H9 (cell line): ENCODE measurements at regions not wholly inside any gene's neighbourhood (a gene's known extent, or its start where the extent isn't known, plus 50 kb on each side); places are given as distances from the start of the nearest gene placed in this dataset.

Source experiments
- DNase-seq: peaks from one replicate; pipeline ENCODE4 v3.0.0-alpha.2; 2017
- H2AFZ ChIP-seq: one replicate; pipeline ENCODE4 v1.6.1; 2013; ENCODE audit warnings: mild to moderate bottlenecking, low read length, control low read depth, moderate library complexity
- H2AK5ac ChIP-seq: 2 replicates; pipeline ENCODE4 v1.6.1; 2013; ENCODE audit warnings: low read length, control low read depth, mixed read lengths; ENCODE audit not compliant: insufficient read length
- H2BK120ac ChIP-seq: one replicate; pipeline ENCODE4 v1.6.1; 2013; ENCODE audit warnings: low read depth, mild to moderate bottlenecking, low read length, control low read depth, inconsistent platforms; ENCODE audit not compliant: poor library complexity, severe bottlenecking
- H2BK12ac ChIP-seq: 2 replicates; pipeline ENCODE4 v1.6.1; 2013; ENCODE audit warnings: low read length, control low read depth, mixed read lengths, low read depth; ENCODE audit not compliant: insufficient read length
- H2BK15ac ChIP-seq: 2 replicates; pipeline ENCODE4 v1.6.1; 2013; ENCODE audit warnings: low read depth, low read length, control low read depth
- H2BK20ac ChIP-seq: one replicate; pipeline ENCODE4 v1.6.1; 2013; ENCODE audit warnings: low read depth, mild to moderate bottlenecking, low read length, control low read depth, inconsistent platforms; ENCODE audit not compliant: poor library complexity, severe bottlenecking
- H2BK5ac ChIP-seq: 2 replicates; pipeline ENCODE4 v1.6.1; 2013; ENCODE audit warnings: low read length, control low read depth, mixed read lengths; ENCODE audit not compliant: insufficient read length
- H3K14ac ChIP-seq: 2 replicates; pipeline ENCODE4 v1.6.1; 2013; ENCODE audit warnings: low read length, control low read depth; ENCODE audit not compliant: insufficient read depth
- H3K18ac ChIP-seq: 2 replicates; pipeline ENCODE4 v1.6.1; 2013; ENCODE audit warnings: low read depth, mild to moderate bottlenecking, mixed read lengths, low read length, control low read depth; ENCODE audit not compliant: insufficient read length
- H3K23ac ChIP-seq: 2 replicates; pipeline ENCODE4 v1.6.1; 2013; ENCODE audit warnings: low read length, control low read depth, mixed read lengths, low read depth; ENCODE audit not compliant: insufficient read length
- H3K23me2 ChIP-seq: 2 replicates; pipeline ENCODE4 v1.6.1; 2013; ENCODE audit warnings: low read depth, mild to moderate bottlenecking, mixed read lengths, low read length, control low read depth; ENCODE audit not compliant: insufficient read length, poor library complexity, severe bottlenecking
- H3K27ac ChIP-seq: 2 replicates; pipeline ENCODE4 v1.5.1; 2013; ENCODE audit warnings: low read length, control low read depth, mixed read lengths, low read depth; ENCODE audit not compliant: insufficient read length
- H3K27me3 ChIP-seq: 2 replicates; pipeline ENCODE4 v1.6.1; 2013; ENCODE audit warnings: low read length, control low read depth, inconsistent platforms; ENCODE audit not compliant: insufficient read depth
- H3K4ac ChIP-seq: 2 replicates; pipeline ENCODE4 v1.6.1; 2013; ENCODE audit warnings: low read depth, mild to moderate bottlenecking, control low read depth, inconsistent platforms, low read length, moderate library complexity
- H3K4me1 ChIP-seq: 2 replicates; pipeline ENCODE4 v1.6.1; 2013; ENCODE audit warnings: low read length, control low read depth, inconsistent platforms; ENCODE audit not compliant: insufficient read depth
- H3K4me2 ChIP-seq: 2 replicates; pipeline ENCODE4 v1.6.1; 2013; ENCODE audit warnings: low read length, control low read depth, mixed read lengths; ENCODE audit not compliant: insufficient read length, insufficient read depth
- H3K56ac ChIP-seq: 2 replicates; pipeline ENCODE4 v1.6.1; 2013; ENCODE audit warnings: low read depth, mild to moderate bottlenecking, mixed read lengths, low read length, control low read depth; ENCODE audit not compliant: insufficient read length
- H3K79me1 ChIP-seq: 2 replicates; pipeline ENCODE4 v1.6.1; 2013; ENCODE audit warnings: low read depth, mild to moderate bottlenecking, moderate library complexity, low read length, control low read depth, inconsistent platforms; ENCODE audit not compliant: insufficient read depth, poor library complexity, severe bottlenecking
- H3K79me2 ChIP-seq: 2 replicates; pipeline ENCODE4 v1.6.1; 2013; ENCODE audit warnings: low read length, control low read depth, inconsistent platforms; ENCODE audit not compliant: insufficient read depth
- H3K9ac ChIP-seq: 2 replicates; pipeline ENCODE4 v1.6.1; 2013; ENCODE audit warnings: low read length, control low read depth, mixed read lengths; ENCODE audit not compliant: insufficient read length; ENCODE audit errors: extremely low read depth
- H3K9me3 ChIP-seq: one replicate; pipeline ENCODE4 v1.6.1; 2013; ENCODE audit warnings: low read depth, low read length, inconsistent platforms; ENCODE audit not compliant: control insufficient read depth
- H3T11ph ChIP-seq: one replicate; pipeline ENCODE4 v1.6.1; 2013; ENCODE audit warnings: mild to moderate bottlenecking, low read length, control low read depth, inconsistent platforms
- H4K20me1 ChIP-seq: one replicate; pipeline ENCODE4 v1.6.1; 2013; ENCODE audit not compliant: control insufficient read depth, insufficient read length, insufficient read depth
- H4K5ac ChIP-seq: 2 replicates; pipeline ENCODE4 v1.6.1; 2013; ENCODE audit warnings: low read depth, mild to moderate bottlenecking, mixed read lengths, low read length, control low read depth; ENCODE audit not compliant: insufficient read length
- H4K8ac ChIP-seq: replicated peaks from 2 replicates; pipeline ENCODE4 v1.6.1; 2013; ENCODE audit warnings: low read length, control low read depth, mixed read lengths, low read depth; ENCODE audit not compliant: insufficient read length
- H4K91ac ChIP-seq: 2 replicates; pipeline ENCODE4 v1.6.1; 2013; ENCODE audit warnings: low read depth, mild to moderate bottlenecking, moderate library complexity, mixed read lengths, low read length, control low read depth; ENCODE audit not compliant: insufficient read length
- H3K27ac Mint-ChIP-seq, 3 experiments: 2 replicates in 2 of 3; 3 replicates in 1 of 3; pipeline ENCODE4 v1.8.0; 2020 to 2021; ENCODE audit warnings: mixed read lengths in 3 of 3, mild to moderate bottlenecking in 1 of 3, moderate library complexity in 1 of 3
- H3K27me3 Mint-ChIP-seq: 2 replicates; pipeline ENCODE4 v1.8.0; 2021; ENCODE audit warnings: low read depth, mild to moderate bottlenecking, moderate library complexity, mixed read lengths
- H3K36me3 Mint-ChIP-seq, 3 experiments: 2 replicates in 2 of 3; 3 replicates in 1 of 3; pipeline ENCODE4 v1.8.0; 2020 to 2021; ENCODE audit warnings: low read depth in 3 of 3, mixed read lengths in 3 of 3; ENCODE audit not compliant: insufficient read depth in 1 of 3
- H3K4me1 Mint-ChIP-seq, 2 experiments: 2 replicates each; pipeline ENCODE4 v1.8.0; 2020; ENCODE audit warnings: mixed read lengths in 2 of 2
- H3K4me3 Mint-ChIP-seq, 2 experiments: 2 replicates in 1 of 2; 3 replicates in 1 of 2; pipeline ENCODE4 v1.8.0; 2020 to 2021; ENCODE audit warnings: mild to moderate bottlenecking in 2 of 2, mixed read lengths in 2 of 2, moderate library complexity in 1 of 2
- H3K9me3 Mint-ChIP-seq, 2 experiments: 2 replicates in 1 of 2; 3 replicates in 1 of 2; pipeline ENCODE4 v1.8.0; 2020; ENCODE audit warnings: mild to moderate bottlenecking in 2 of 2, mixed read lengths in 2 of 2, moderate library complexity in 1 of 2
- WGBS: extraction: QIAGEN DNeasy Blood & Tissue Kit; methylation state at CpG from one replicate; pipeline ENCODE4 v1.1.7; 2013; ENCODE audit warnings: missing lambda C conversion rate, low lambda C conversion rate, mixed read lengths; ENCODE audit not compliant: insufficient read length; ENCODE audit errors: extremely low coverage; 5-methylcytosine and 5-hydroxymethylcytosine counted together
- TF ChIP-seq, protein P1 (sequence below): fragments of 200-600 bp; sonication (generic); conservative IDR thresholded peaks from 3 replicates; pipeline ENCODE4 v1.8.0; 2021; ENCODE audit warnings: antibody characterized with exemption, mild to moderate bottlenecking

GRCh38 chr11:104510169-104510568, 346.2 kb upstream of the PDGFD start:
- Histone ChIP-seq H3K4ac (no peak overlapping the region), H4K5ac (no peak overlapping the region), H4K20me1 (no peaks in the 10 kb centered on the region), H4K91ac (no peak overlapping the region), H2BK5ac (no peak overlapping the region), H2BK12ac (no peak overlapping the region), H2BK120ac (no peak overlapping the region), H2BK20ac (no peak overlapping the region), H3K79me2 (no peaks in the 10 kb centered on the region), H2AK5ac (no peak overlapping the region), H2BK15ac (no peak overlapping the region), H2AFZ (no peak overlapping the region), H3K56ac (no peak overlapping the region), H4K8ac (no peak overlapping the region), H3K23me2 (no peaks in the 10 kb centered on the region), H3K9ac (no peak overlapping the region), H3K4me1 (no peaks in the 10 kb centered on the region), H3K79me1 (no peaks in the 10 kb centered on the region), H3K9me3 (no peaks in the 10 kb centered on the region), H3K4me2 (no peak overlapping the region), H3T11ph (no peak overlapping the region), H3K18ac (no peak overlapping the region), H3K23ac (no peak overlapping the region), H3K27me3 (no peaks in the 10 kb centered on the region; the same call in 1 of the 2 replicates), H3K14ac (no peak overlapping the region), H3K27ac (no peak overlapping the region)
- Mint-ChIP-seq H3K27ac (no peak overlapping the region), H3K27me3 (no peaks in the 10 kb centered on the region), H3K9me3 (no peaks in the 10 kb centered on the region; a peak in 1 of 5 replicates), H3K4me3 (no peak overlapping the region), H3K4me1 (no peaks in the 10 kb centered on the region), H3K36me3 (no peaks in the 10 kb centered on the region)
- DNase-seq = no peak
- TF ChIP-seq, protein P1, sequence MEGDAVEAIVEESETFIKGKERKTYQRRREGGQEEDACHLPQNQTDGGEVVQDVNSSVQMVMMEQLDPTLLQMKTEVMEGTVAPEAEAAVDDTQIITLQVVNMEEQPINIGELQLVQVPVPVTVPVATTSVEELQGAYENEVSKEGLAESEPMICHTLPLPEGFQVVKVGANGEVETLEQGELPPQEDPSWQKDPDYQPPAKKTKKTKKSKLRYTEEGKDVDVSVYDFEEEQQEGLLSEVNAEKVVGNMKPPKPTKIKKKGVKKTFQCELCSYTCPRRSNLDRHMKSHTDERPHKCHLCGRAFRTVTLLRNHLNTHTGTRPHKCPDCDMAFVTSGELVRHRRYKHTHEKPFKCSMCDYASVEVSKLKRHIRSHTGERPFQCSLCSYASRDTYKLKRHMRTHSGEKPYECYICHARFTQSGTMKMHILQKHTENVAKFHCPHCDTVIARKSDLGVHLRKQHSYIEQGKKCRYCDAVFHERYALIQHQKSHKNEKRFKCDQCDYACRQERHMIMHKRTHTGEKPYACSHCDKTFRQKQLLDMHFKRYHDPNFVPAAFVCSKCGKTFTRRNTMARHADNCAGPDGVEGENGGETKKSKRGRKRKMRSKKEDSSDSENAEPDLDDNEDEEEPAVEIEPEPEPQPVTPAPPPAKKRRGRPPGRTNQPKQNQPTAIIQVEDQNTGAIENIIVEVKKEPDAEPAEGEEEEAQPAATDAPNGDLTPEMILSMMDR = no peak
- no CpG with 5 or more reads among the region's 2 CpGs for WGBS
